Fibroblast of skin of back (primary cell): ENCODE measurements at regions not wholly inside any gene's neighbourhood (a gene's known extent, or its start where the extent isn't known, plus 50 kb on each side); places are given as distances from the start of the nearest gene placed in this dataset.
A peak's percentile ranks its signal among the peaks of the same experiment; 100 is the strongest.

Experiments used
- DNase-seq: peaks from one replicate; pipeline ENCODE4 v3.0.0-alpha.2; 2013

- no peak for DNase-seq
Observed at GRCh38 chr3:182473191-182473710, 320.1 kb upstream of the ATP11B start.

- no peak for DNase-seq
Observed at GRCh38 chr3:182478369-182478768, 314.9 kb upstream of the ATP11B start.

DNA sequence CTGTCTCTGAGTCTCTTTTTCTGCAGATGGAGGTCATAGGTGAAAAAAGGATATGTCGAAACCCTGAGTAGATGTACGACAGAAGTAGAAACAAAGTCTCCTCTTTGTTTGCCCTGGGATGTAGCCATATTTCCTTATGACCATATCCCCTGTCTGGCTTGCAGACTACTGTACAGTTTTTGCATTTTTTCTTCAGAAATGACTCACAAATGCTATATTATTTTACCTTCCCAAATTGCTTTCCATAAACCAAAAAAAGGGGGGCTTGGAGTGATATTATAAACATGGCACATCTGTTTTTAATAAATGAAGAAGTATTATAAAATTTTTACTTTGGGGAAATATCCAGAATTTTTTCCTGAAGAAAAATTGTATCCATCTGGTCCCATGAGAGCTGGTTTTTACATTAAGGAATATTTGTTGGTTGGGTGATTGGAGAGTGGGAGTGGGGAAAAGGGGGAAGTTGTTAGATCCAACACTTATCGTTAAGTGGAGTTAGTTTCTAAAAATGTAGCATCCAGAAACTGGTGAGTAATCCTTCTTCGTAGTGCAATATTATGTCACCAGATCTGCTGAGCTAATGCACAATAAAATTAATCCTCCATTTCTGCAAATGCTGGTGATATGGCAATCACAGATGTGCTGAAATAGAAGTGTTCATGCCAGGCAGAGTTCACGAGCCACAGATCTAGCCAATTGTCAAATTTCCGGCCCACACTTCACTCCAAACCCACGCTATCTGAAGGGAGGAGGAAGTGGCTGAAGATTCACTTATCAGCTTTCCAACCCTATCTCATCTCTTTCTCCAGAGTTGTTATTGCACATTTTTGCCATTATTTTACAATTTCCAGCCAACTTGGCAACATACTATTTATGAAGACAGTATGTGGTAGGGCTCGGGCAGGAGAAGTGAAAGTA lies 313.6 kb upstream of the ATP11B start:
- DNase-seq = peak; percentile 91

GRCh38 chr3:182482705-182483104 lies 310.6 kb upstream of the ATP11B start:
- DNase-seq = no peak

- no peak for DNase-seq
Observed at GRCh38 chr3:182484682-182485081, 308.6 kb upstream of the ATP11B start.

- no peak for DNase-seq
Observed at GRCh38 chr3:182485301-182485700, 308.0 kb upstream of the ATP11B start.

- peak; percentile 47 for DNase-seq
Observed at GRCh38 chr3:182486463-182486862, 306.8 kb upstream of the ATP11B start.

- peak; percentile 21 for DNase-seq
Observed at GRCh38 chr3:182487143-182487542, 306.2 kb upstream of the ATP11B start.

GRCh38 chr3:182487611-182488010 lies 305.7 kb upstream of the ATP11B start:
- DNase-seq = peak; percentile 35

GRCh38 chr3:182490596-182491491 lies 302.5 kb upstream of the ATP11B start:
- peak; percentile 36 for DNase-seq

- no peak for DNase-seq
Observed at GRCh38 chr3:182491577-182491976, 301.7 kb upstream of the ATP11B start.

GRCh38 chr3:182492536-182492935 lies 300.8 kb upstream of the ATP11B start:
- DNase-seq = no peak

DNA sequence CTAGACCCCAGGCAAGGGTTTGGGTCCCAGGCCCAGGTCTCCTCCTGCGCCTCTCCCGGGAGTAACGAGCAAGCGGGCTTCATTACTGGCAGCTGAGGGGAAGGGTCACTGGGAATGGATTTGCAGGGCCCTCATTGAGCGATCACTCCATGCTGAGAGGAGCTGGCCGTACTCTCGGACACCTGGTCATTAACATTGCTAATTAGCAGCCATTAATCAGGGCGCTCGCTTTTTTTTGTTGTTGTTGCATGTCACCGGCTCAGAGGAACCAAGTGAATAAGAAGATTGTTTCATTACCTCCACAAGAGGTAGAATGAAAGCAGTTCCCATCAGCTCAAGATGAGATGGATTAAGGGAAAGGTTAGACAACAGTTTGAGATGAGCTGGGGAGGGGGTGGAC lies 293.0 kb upstream of the ATP11B start:
- DNase-seq = no peak

- no peak for DNase-seq
Observed at GRCh38 chr3:182501856-182502255, 291.4 kb upstream of the ATP11B start.

- no peak for DNase-seq
Observed at GRCh38 chr3:182503401-182503800, 289.9 kb upstream of the ATP11B start.

- DNase-seq = no peak
Observed at GRCh38 chr3:182508919-182509711, 284.2 kb upstream of the ATP11B start.

DNA sequence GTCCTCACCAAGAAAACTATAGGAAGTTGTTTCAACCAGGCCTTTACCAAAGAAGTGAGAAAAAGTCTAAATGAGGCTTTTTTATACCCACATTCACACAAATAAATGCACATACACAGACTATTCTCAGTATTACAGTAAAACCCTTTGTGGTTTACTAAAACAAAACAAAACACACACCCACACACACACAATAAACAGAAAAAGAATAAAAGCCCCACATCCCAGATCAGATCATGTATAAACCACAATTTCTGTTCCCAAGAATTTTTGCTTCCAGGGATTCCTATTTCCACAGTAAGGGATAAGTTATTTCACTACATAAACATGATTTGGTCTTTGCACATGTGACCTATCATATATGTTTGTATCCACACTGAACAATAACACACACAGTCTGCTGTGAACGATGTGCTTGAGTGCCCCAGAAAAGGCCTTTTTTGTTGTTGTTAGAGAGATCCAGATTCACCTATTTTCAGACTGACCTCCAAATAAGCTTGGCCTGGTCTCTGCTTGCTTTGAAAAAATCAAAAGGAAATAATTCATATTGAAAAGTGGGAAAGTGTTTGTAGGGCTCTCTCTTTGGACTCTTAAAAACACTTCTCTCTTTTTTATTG lies 283.4 kb upstream of the ATP11B start:
- no peak for DNase-seq

DNA sequence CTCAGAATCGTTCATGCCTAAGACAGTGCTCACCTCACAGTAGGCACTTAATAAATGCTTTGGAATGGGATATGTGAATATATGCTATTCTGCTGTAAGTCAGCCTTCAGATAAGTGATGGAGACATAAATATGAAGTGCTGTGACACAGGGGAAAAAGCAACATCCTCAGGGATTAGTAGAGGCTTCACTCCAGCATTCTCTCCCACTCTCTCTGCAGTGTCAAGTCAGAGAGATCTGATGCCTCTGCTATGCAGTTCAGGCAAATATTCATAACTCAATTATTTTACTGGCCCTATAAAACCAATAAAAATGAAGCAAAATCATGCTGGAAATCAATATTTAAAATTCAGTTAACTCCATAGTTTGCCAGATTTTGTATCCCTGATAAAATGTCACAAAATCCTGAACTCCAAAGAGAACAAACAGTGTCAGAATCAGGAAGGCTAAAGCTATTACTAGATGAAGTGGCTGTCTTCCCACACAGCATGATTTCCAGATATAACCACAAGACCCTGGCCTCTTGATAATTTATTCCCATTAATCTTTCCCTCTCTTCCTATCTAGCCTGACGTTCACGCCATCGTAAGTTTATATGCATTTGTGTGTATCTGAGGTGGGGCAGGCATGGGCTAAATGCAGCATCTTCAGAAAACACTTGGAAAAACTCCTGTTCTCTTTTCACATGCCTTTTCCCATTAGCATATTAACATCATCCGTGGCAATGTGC lies 278.9 kb upstream of the ATP11B start:
- DNase-seq = no peak

GRCh38 chr3:182516597-182517336 lies 276.5 kb upstream of the ATP11B start:
- no peak for DNase-seq

DNA sequence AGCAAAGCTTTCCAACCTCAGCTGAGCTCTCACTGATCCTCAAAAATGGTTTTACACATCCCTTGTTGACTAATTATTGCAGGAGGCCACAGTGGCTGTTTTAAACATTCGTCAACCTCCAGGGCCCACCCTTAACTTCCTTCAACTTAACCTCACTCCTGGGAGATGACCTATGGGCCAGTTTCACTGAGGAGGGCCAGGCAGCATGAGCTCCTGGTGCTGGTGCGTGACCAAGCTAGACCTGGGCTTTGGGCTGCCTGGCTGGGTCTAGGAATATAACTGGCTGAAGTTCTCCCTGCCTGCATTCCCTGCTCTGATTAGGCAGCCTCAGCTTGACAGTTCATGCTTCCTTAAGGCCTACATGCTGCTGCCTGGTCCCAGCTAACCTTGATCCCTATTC lies 273.7 kb upstream of the ATP11B start:
- no peak for DNase-seq
